Liver (tissue), 7 donors: ENCODE measurements at regions not wholly inside any gene's neighbourhood (a gene's known extent, or its start where the extent isn't known, plus 50 kb on each side); places are given as distances from the start of the nearest gene placed in this dataset.

Experiments used
- DNase-seq: peaks from one replicate; pipeline ENCODE4 v3.0.0-alpha.2; 2017; ENCODE audit warnings: low spot score
- H3K27ac ChIP-seq, 2 donors: one replicate each; pipeline ENCODE4 v1.7.0; 2013; ENCODE audit warnings: inconsistent platforms in 2 of 2, low read length in 2 of 2, control low read depth in 1 of 2, low read depth in 1 of 2, mild to moderate bottlenecking in 1 of 2
- H3K27me3 ChIP-seq, 4 donors: one replicate each; pipeline versions ENCODE4 v1.6.1 to v1.7.0; 2013; ENCODE audit warnings: low read length in 3 of 4, inconsistent platforms in 1 of 4, mild to moderate bottlenecking in 1 of 4, moderate library complexity in 1 of 4; ENCODE audit not compliant: control insufficient read depth in 4 of 4, insufficient read depth in 4 of 4
- H3K36me3 ChIP-seq, 4 donors: one replicate each; pipeline versions ENCODE4 v1.6.1 to v1.7.0; 2013; ENCODE audit warnings: low read length in 3 of 4, mild to moderate bottlenecking in 3 of 4, low read depth in 1 of 4, moderate library complexity in 1 of 4; ENCODE audit not compliant: control insufficient read depth in 4 of 4, insufficient read depth in 3 of 4
- H3K4me1 ChIP-seq, 4 donors: one replicate each; pipeline versions ENCODE4 v1.6.1 to v1.7.0; 2013; ENCODE audit warnings: low read length in 3 of 4, mild to moderate bottlenecking in 3 of 4, moderate library complexity in 1 of 4; ENCODE audit not compliant: control insufficient read depth in 4 of 4, insufficient read depth in 4 of 4
- H3K4me3 ChIP-seq, 3 donors: one replicate each; pipeline versions ENCODE4 v1.6.1 to v1.7.0; 2013; ENCODE audit warnings: low read length in 3 of 3, control low read depth in 1 of 3, low read depth in 1 of 3, mild to moderate bottlenecking in 1 of 3
- H3K9ac ChIP-seq, 2 donors: one replicate each; pipeline ENCODE4 v1.7.0; 2013; ENCODE audit warnings: low read length in 2 of 2, mild to moderate bottlenecking in 2 of 2, moderate library complexity in 2 of 2, control low read depth in 1 of 2, low read depth in 1 of 2
- H3K9me3 ChIP-seq, 4 donors: one replicate each; pipeline versions ENCODE4 v1.6.1 to v1.7.0; 2013; ENCODE audit warnings: low read length in 3 of 4; ENCODE audit not compliant: control insufficient read depth in 4 of 4
- ATF3 ChIP-seq: IDR thresholded peaks from 2 replicates; pipeline ENCODE4 v1.6.1; 2016; ENCODE audit warnings: antibody characterized with exemption
- CTCF ChIP-seq: fragments of 150-350 bp; IDR thresholded peaks from 2 replicates; pipeline ENCODE4 v1.5.1; 2017; ENCODE audit warnings: improper control_type of control experiment, low read depth, low read length; ENCODE audit not compliant: missing input control
- EGR1 ChIP-seq, 2 donors: IDR thresholded peaks; 2 replicates each; pipeline ENCODE4 v1.6.1; 2016 to 2018; ENCODE audit warnings: antibody characterized with exemption in 2 of 2, low read depth in 2 of 2
- FOXA1 ChIP-seq: IDR thresholded peaks from 2 replicates; pipeline ENCODE4 v1.6.1; 2016; ENCODE audit warnings: antibody characterized with exemption
- FOXA2 ChIP-seq: IDR thresholded peaks from 2 replicates; pipeline ENCODE4 v1.6.1; 2016; ENCODE audit warnings: antibody characterized with exemption
- GABPA ChIP-seq, 2 donors: IDR thresholded peaks in 1 of 2; conservative IDR thresholded peaks in 1 of 2; 2 replicates each; pipeline ENCODE4 v1.6.1; 2016; ENCODE audit warnings: antibody characterized with exemption in 2 of 2, mild to moderate bottlenecking in 1 of 2, moderate library complexity in 1 of 2
- HNF4A ChIP-seq, 2 donors: conservative IDR thresholded peaks; 2 replicates each; pipeline ENCODE4 v1.6.1; 2016; ENCODE audit warnings: antibody characterized with exemption in 2 of 2, mild to moderate bottlenecking in 2 of 2
- HNF4G ChIP-seq: IDR thresholded peaks from 2 replicates; pipeline ENCODE4 v1.6.1; 2016; ENCODE audit warnings: antibody characterized with exemption
- JUND ChIP-seq, 2 donors: IDR thresholded peaks; 2 replicates each; pipeline ENCODE4 v1.6.1; 2016; ENCODE audit warnings: antibody characterized with exemption in 2 of 2
- MAX ChIP-seq: IDR thresholded peaks from 2 replicates; pipeline ENCODE4 v1.6.1; 2016; ENCODE audit warnings: antibody characterized with exemption
- NR2F2 ChIP-seq: IDR thresholded peaks from 2 replicates; pipeline ENCODE4 v1.6.1; 2016; ENCODE audit warnings: antibody characterized with exemption
- RAD21 ChIP-seq, 2 donors: IDR thresholded peaks; 2 replicates each; pipeline ENCODE4 v1.6.1; 2016; ENCODE audit warnings: antibody characterized with exemption in 2 of 2, mild to moderate bottlenecking in 2 of 2
- REST ChIP-seq: IDR thresholded peaks from 2 replicates; pipeline ENCODE4 v1.6.1; 2016; ENCODE audit warnings: antibody characterized with exemption, mild to moderate bottlenecking
- RXRA ChIP-seq, 2 donors: IDR thresholded peaks; 2 replicates each; pipeline ENCODE4 v1.6.1; 2017 to 2018; ENCODE audit warnings: antibody characterized with exemption in 2 of 2, mild to moderate bottlenecking in 1 of 2
- SP1 ChIP-seq: IDR thresholded peaks from 2 replicates; pipeline ENCODE4 v1.6.1; 2018; ENCODE audit warnings: antibody characterized with exemption, mild to moderate bottlenecking
- TAF1 ChIP-seq: conservative IDR thresholded peaks from 2 replicates; pipeline ENCODE4 v1.6.1; 2016; ENCODE audit warnings: antibody characterized with exemption, mild to moderate bottlenecking
- YY1 ChIP-seq: IDR thresholded peaks from 2 replicates; pipeline ENCODE4 v1.6.1; 2016; ENCODE audit warnings: antibody characterized with exemption, mild to moderate bottlenecking
- ZBTB33 ChIP-seq: IDR thresholded peaks from 2 replicates; pipeline ENCODE4 v1.6.1; 2016; ENCODE audit warnings: antibody characterized with exemption
- donor health status: healthy.
- donor health status: healthy.
- donor health status: healthy.
- donor health status: healthy.

GRCh38 chr11:29802522-29802921 lies 214.3 kb downstream of the KCNA4 start:
- Histone ChIP-seq H3K36me3 (no peaks in the 10 kb centered on the region), H3K4me1 (peaks cover 6 to 17% (median 12%) of the 10 kb centered on the region in 4 donors), H3K4me3 (no peak overlapping the region), H3K9me3 (no peaks in the 10 kb centered on the region), H3K27ac (no peak overlapping the region), H3K9ac (no peak overlapping the region), H3K27me3 (no peaks in the 10 kb centered on the region)
- DNase-seq = no peak
- peak; percentile 29 for TF ChIP-seq RAD21 (IDR thresholded peaks at IDR 0.05)
- no peak for TF ChIP-seq TAF1
- peak; percentile 51 to 60 for TF ChIP-seq RXRA (IDR thresholded peaks at IDR 0.05)
- TF ChIP-seq FOXA2 = peak; percentile 20
- peak; percentile 31 for TF ChIP-seq YY1
- TF ChIP-seq FOXA1 = no peak
- TF ChIP-seq NR2F2 = no peak
- TF ChIP-seq ZBTB33 = no peak
- TF ChIP-seq HNF4A (conservative IDR thresholded peaks at IDR 0.05) = peak; percentile 93
- TF ChIP-seq HNF4G = peak; percentile 71
- TF ChIP-seq JUND (IDR thresholded peaks at IDR 0.05) = peak; percentile 49 to 56
- peak; percentile 21 for TF ChIP-seq MAX
- TF ChIP-seq ATF3 = no peak
- TF ChIP-seq GABPA (IDR thresholded peaks at IDR 0.05 in 1 of 2, conservative IDR thresholded peaks at IDR 0.05 in 1 of 2) = no peak
- TF ChIP-seq CTCF = no peak
- TF ChIP-seq EGR1 (IDR thresholded peaks at IDR 0.05; ENCODE audit: low read depth in 2 of 2) = peak in 1 of 2 donors; percentile 14
- peak; percentile 52 for TF ChIP-seq SP1
- peak; percentile 31 for TF ChIP-seq REST
